H9 (cell line): ENCODE measurements at regions not wholly inside any gene's neighbourhood (a gene's known extent, or its start where the extent isn't known, plus 50 kb on each side); places are given as distances from the start of the nearest gene placed in this dataset.
A peak's percentile ranks its signal among the peaks of the same experiment; 100 is the strongest.

Source experiments
- DNase-seq: peaks from one replicate; pipeline ENCODE4 v3.0.0-alpha.2; 2017
- H2AFZ ChIP-seq: one replicate; pipeline ENCODE4 v1.6.1; 2013; ENCODE audit warnings: mild to moderate bottlenecking, low read length, control low read depth, moderate library complexity
- H2AK5ac ChIP-seq: 2 replicates; pipeline ENCODE4 v1.6.1; 2013; ENCODE audit warnings: low read length, control low read depth, mixed read lengths; ENCODE audit not compliant: insufficient read length
- H2BK120ac ChIP-seq: one replicate; pipeline ENCODE4 v1.6.1; 2013; ENCODE audit warnings: low read depth, mild to moderate bottlenecking, low read length, control low read depth, inconsistent platforms; ENCODE audit not compliant: poor library complexity, severe bottlenecking
- H2BK12ac ChIP-seq: 2 replicates; pipeline ENCODE4 v1.6.1; 2013; ENCODE audit warnings: low read length, control low read depth, mixed read lengths, low read depth; ENCODE audit not compliant: insufficient read length
- H2BK15ac ChIP-seq: 2 replicates; pipeline ENCODE4 v1.6.1; 2013; ENCODE audit warnings: low read depth, low read length, control low read depth
- H2BK20ac ChIP-seq: one replicate; pipeline ENCODE4 v1.6.1; 2013; ENCODE audit warnings: low read depth, mild to moderate bottlenecking, low read length, control low read depth, inconsistent platforms; ENCODE audit not compliant: poor library complexity, severe bottlenecking
- H2BK5ac ChIP-seq: 2 replicates; pipeline ENCODE4 v1.6.1; 2013; ENCODE audit warnings: low read length, control low read depth, mixed read lengths; ENCODE audit not compliant: insufficient read length
- H3K14ac ChIP-seq: 2 replicates; pipeline ENCODE4 v1.6.1; 2013; ENCODE audit warnings: low read length, control low read depth; ENCODE audit not compliant: insufficient read depth
- H3K18ac ChIP-seq: 2 replicates; pipeline ENCODE4 v1.6.1; 2013; ENCODE audit warnings: low read depth, mild to moderate bottlenecking, mixed read lengths, low read length, control low read depth; ENCODE audit not compliant: insufficient read length
- H3K23ac ChIP-seq: 2 replicates; pipeline ENCODE4 v1.6.1; 2013; ENCODE audit warnings: low read length, control low read depth, mixed read lengths, low read depth; ENCODE audit not compliant: insufficient read length
- H3K23me2 ChIP-seq: 2 replicates; pipeline ENCODE4 v1.6.1; 2013; ENCODE audit warnings: low read depth, mild to moderate bottlenecking, mixed read lengths, low read length, control low read depth; ENCODE audit not compliant: insufficient read length, poor library complexity, severe bottlenecking
- H3K27ac ChIP-seq: 2 replicates; pipeline ENCODE4 v1.5.1; 2013; ENCODE audit warnings: low read length, control low read depth, mixed read lengths, low read depth; ENCODE audit not compliant: insufficient read length
- H3K27me3 ChIP-seq: 2 replicates; pipeline ENCODE4 v1.6.1; 2013; ENCODE audit warnings: low read length, control low read depth, inconsistent platforms; ENCODE audit not compliant: insufficient read depth
- H3K4ac ChIP-seq: 2 replicates; pipeline ENCODE4 v1.6.1; 2013; ENCODE audit warnings: low read depth, mild to moderate bottlenecking, control low read depth, inconsistent platforms, low read length, moderate library complexity
- H3K4me1 ChIP-seq: 2 replicates; pipeline ENCODE4 v1.6.1; 2013; ENCODE audit warnings: low read length, control low read depth, inconsistent platforms; ENCODE audit not compliant: insufficient read depth
- H3K4me2 ChIP-seq: 2 replicates; pipeline ENCODE4 v1.6.1; 2013; ENCODE audit warnings: low read length, control low read depth, mixed read lengths; ENCODE audit not compliant: insufficient read length, insufficient read depth
- H3K56ac ChIP-seq: 2 replicates; pipeline ENCODE4 v1.6.1; 2013; ENCODE audit warnings: low read depth, mild to moderate bottlenecking, mixed read lengths, low read length, control low read depth; ENCODE audit not compliant: insufficient read length
- H3K79me1 ChIP-seq: 2 replicates; pipeline ENCODE4 v1.6.1; 2013; ENCODE audit warnings: low read depth, mild to moderate bottlenecking, moderate library complexity, low read length, control low read depth, inconsistent platforms; ENCODE audit not compliant: insufficient read depth, poor library complexity, severe bottlenecking
- H3K79me2 ChIP-seq: 2 replicates; pipeline ENCODE4 v1.6.1; 2013; ENCODE audit warnings: low read length, control low read depth, inconsistent platforms; ENCODE audit not compliant: insufficient read depth
- H3K9ac ChIP-seq: 2 replicates; pipeline ENCODE4 v1.6.1; 2013; ENCODE audit warnings: low read length, control low read depth, mixed read lengths; ENCODE audit not compliant: insufficient read length; ENCODE audit errors: extremely low read depth
- H3K9me3 ChIP-seq: one replicate; pipeline ENCODE4 v1.6.1; 2013; ENCODE audit warnings: low read depth, low read length, inconsistent platforms; ENCODE audit not compliant: control insufficient read depth
- H3T11ph ChIP-seq: one replicate; pipeline ENCODE4 v1.6.1; 2013; ENCODE audit warnings: mild to moderate bottlenecking, low read length, control low read depth, inconsistent platforms
- H4K20me1 ChIP-seq: one replicate; pipeline ENCODE4 v1.6.1; 2013; ENCODE audit not compliant: control insufficient read depth, insufficient read length, insufficient read depth
- H4K5ac ChIP-seq: 2 replicates; pipeline ENCODE4 v1.6.1; 2013; ENCODE audit warnings: low read depth, mild to moderate bottlenecking, mixed read lengths, low read length, control low read depth; ENCODE audit not compliant: insufficient read length
- H4K8ac ChIP-seq: replicated peaks from 2 replicates; pipeline ENCODE4 v1.6.1; 2013; ENCODE audit warnings: low read length, control low read depth, mixed read lengths, low read depth; ENCODE audit not compliant: insufficient read length
- H4K91ac ChIP-seq: 2 replicates; pipeline ENCODE4 v1.6.1; 2013; ENCODE audit warnings: low read depth, mild to moderate bottlenecking, moderate library complexity, mixed read lengths, low read length, control low read depth; ENCODE audit not compliant: insufficient read length
- H3K27ac Mint-ChIP-seq, 3 experiments: 2 replicates in 2 of 3; 3 replicates in 1 of 3; pipeline ENCODE4 v1.8.0; 2020 to 2021; ENCODE audit warnings: mixed read lengths in 3 of 3, mild to moderate bottlenecking in 1 of 3, moderate library complexity in 1 of 3
- H3K27me3 Mint-ChIP-seq: 2 replicates; pipeline ENCODE4 v1.8.0; 2021; ENCODE audit warnings: low read depth, mild to moderate bottlenecking, moderate library complexity, mixed read lengths
- H3K36me3 Mint-ChIP-seq, 3 experiments: 2 replicates in 2 of 3; 3 replicates in 1 of 3; pipeline ENCODE4 v1.8.0; 2020 to 2021; ENCODE audit warnings: low read depth in 3 of 3, mixed read lengths in 3 of 3; ENCODE audit not compliant: insufficient read depth in 1 of 3
- H3K4me1 Mint-ChIP-seq, 2 experiments: 2 replicates each; pipeline ENCODE4 v1.8.0; 2020; ENCODE audit warnings: mixed read lengths in 2 of 2
- H3K4me3 Mint-ChIP-seq, 2 experiments: 2 replicates in 1 of 2; 3 replicates in 1 of 2; pipeline ENCODE4 v1.8.0; 2020 to 2021; ENCODE audit warnings: mild to moderate bottlenecking in 2 of 2, mixed read lengths in 2 of 2, moderate library complexity in 1 of 2
- H3K9me3 Mint-ChIP-seq, 2 experiments: 2 replicates in 1 of 2; 3 replicates in 1 of 2; pipeline ENCODE4 v1.8.0; 2020; ENCODE audit warnings: mild to moderate bottlenecking in 2 of 2, mixed read lengths in 2 of 2, moderate library complexity in 1 of 2
- WGBS: extraction: QIAGEN DNeasy Blood & Tissue Kit; methylation state at CpG from one replicate; pipeline ENCODE4 v1.1.7; 2013; ENCODE audit warnings: missing lambda C conversion rate, low lambda C conversion rate, mixed read lengths; ENCODE audit not compliant: insufficient read length; ENCODE audit errors: extremely low coverage; 5-methylcytosine and 5-hydroxymethylcytosine counted together
- TF ChIP-seq, protein P1 (sequence below): fragments of 200-600 bp; sonication (generic); conservative IDR thresholded peaks from 3 replicates; pipeline ENCODE4 v1.8.0; 2021; ENCODE audit warnings: antibody characterized with exemption, mild to moderate bottlenecking

DNA sequence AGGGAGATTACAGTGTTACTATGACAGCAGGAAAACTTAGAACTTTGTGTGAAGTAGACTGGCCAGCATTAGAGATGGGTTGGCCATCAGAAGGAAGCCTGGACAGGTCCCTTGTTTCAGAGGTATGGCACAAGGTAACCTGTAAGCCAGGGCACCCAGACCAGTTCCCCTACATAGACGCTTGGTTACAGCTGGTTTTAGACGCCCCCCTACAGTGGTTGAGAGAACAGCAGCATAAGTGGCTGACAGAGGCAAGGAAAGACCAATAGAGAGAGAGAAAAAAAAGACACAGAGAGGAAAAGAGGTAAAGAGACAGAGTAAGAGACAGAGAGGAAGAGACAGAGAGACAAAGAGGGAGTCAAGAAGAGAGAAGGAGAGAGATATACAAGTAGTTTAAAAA, 144.5 kb downstream of the GC start:
- no peaks in the 10 kb centered on the region for H4K20me1 ChIP-seq
- no peak overlapping the region for H2BK5ac ChIP-seq
- H3K4me1 ChIP-seq = no peaks in the 10 kb centered on the region; the same call in 1 of the 2 replicates
- no peak overlapping the region for H2BK120ac ChIP-seq
- no peak overlapping the region for H2BK12ac ChIP-seq
- no peak overlapping the region for H4K91ac ChIP-seq
- no peak overlapping the region for H3K23ac ChIP-seq
- no peak overlapping the region for H3T11ph ChIP-seq
- no peak overlapping the region for H3K14ac ChIP-seq
- H3K4me2 ChIP-seq = no peak overlapping the region
- no peak overlapping the region for H2AFZ ChIP-seq
- no peaks in the 10 kb centered on the region for H3K27me3 ChIP-seq
- no peaks in the 10 kb centered on the region for H3K9me3 ChIP-seq
- no peak overlapping the region for H3K56ac ChIP-seq
- no CpG with 5 or more reads among the region's 2 CpGs for WGBS
- peak; percentile 38 for DNase-seq
- no peak overlapping the region for H3K18ac ChIP-seq
- no peak overlapping the region for H2AK5ac ChIP-seq
- no peak overlapping the region for H3K4ac ChIP-seq
- no peak overlapping the region for H4K5ac ChIP-seq
- no peaks in the 10 kb centered on the region for H3K79me1 ChIP-seq
- no peak overlapping the region for H2BK15ac ChIP-seq
- no peak overlapping the region for H3K27ac Mint-ChIP-seq
- TF ChIP-seq, protein P1, sequence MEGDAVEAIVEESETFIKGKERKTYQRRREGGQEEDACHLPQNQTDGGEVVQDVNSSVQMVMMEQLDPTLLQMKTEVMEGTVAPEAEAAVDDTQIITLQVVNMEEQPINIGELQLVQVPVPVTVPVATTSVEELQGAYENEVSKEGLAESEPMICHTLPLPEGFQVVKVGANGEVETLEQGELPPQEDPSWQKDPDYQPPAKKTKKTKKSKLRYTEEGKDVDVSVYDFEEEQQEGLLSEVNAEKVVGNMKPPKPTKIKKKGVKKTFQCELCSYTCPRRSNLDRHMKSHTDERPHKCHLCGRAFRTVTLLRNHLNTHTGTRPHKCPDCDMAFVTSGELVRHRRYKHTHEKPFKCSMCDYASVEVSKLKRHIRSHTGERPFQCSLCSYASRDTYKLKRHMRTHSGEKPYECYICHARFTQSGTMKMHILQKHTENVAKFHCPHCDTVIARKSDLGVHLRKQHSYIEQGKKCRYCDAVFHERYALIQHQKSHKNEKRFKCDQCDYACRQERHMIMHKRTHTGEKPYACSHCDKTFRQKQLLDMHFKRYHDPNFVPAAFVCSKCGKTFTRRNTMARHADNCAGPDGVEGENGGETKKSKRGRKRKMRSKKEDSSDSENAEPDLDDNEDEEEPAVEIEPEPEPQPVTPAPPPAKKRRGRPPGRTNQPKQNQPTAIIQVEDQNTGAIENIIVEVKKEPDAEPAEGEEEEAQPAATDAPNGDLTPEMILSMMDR = no peak
- H3K9me3 Mint-ChIP-seq = peaks cover 19 to 23% of the 10 kb centered on the region in 2 experiments
- H3K27me3 Mint-ChIP-seq = peaks cover 1% of the 10 kb centered on the region; the same call in 1 of the 2 replicates
- no peak overlapping the region for H4K8ac ChIP-seq
- no peaks in the 10 kb centered on the region for H3K23me2 ChIP-seq
- no peak overlapping the region for H3K9ac ChIP-seq
- peaks cover 10 to 23% (median 17%) of the 10 kb centered on the region in 3 experiments for H3K36me3 Mint-ChIP-seq
- H3K4me3 Mint-ChIP-seq = no peak overlapping the region
- H3K4me1 Mint-ChIP-seq = peaks cover 8% of the 10 kb centered on the region in 2 experiments
- H3K27ac ChIP-seq = no peak overlapping the region
- H3K79me2 ChIP-seq = no peaks in the 10 kb centered on the region
- no peak overlapping the region for H2BK20ac ChIP-seq
